ENCODE measurements at regions not wholly inside any gene's neighbourhood (a gene's known extent, or its start where the extent isn't known, plus 50 kb on each side); places are given as distances from the start of the nearest gene placed in this dataset.

DNA sequence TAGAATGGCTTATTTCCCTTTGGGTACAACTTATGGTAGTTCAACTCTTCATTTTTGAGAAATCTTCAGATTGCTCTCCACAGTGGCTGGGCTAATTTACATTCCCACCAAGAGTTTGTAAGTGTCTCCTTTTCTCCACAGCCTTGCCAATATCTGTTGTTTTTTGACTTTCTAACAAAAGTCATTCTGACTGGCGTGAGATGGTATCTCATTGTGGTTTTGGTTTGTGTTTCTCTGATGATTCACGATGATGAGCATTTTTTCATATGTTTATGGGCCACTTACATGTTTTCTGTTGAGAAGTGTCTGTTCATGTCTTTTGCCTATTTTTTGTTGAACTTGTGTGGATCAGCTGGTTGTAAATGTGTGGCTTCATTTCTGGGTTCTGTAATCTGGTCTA is 871.0 kb downstream of the EPHA4 start:
- no peak for TF ChIP-seq CTCF (IDR thresholded peaks at IDR 0.05)
- no peak for TF ChIP-seq POLR2A (IDR thresholded peaks at IDR 0.05)
- no peak for TF ChIP-seq EP300 (IDR thresholded peaks at IDR 0.05; ENCODE audit: low read depth)

Measured in transverse colon (tissue), 3 donors.